Stimulated activated CD4-positive, alpha-beta T cell treated with anti-CD3 and anti-CD28 coated beads, Interleukin-1b, Interleukin-23, amount 100 ng/mL, for 1 hour (primary cell): ENCODE measurements at regions not wholly inside any gene's neighbourhood (a gene's known extent, or its start where the extent isn't known, plus 50 kb on each side); places are given as distances from the start of the nearest gene placed in this dataset.

Experiments used
- DNase-seq, 2 donors: peaks; one replicate each; pipeline ENCODE4 v3.0.0-alpha.2; 2020; ENCODE audit warnings: low read depth in 2 of 2

DNA sequence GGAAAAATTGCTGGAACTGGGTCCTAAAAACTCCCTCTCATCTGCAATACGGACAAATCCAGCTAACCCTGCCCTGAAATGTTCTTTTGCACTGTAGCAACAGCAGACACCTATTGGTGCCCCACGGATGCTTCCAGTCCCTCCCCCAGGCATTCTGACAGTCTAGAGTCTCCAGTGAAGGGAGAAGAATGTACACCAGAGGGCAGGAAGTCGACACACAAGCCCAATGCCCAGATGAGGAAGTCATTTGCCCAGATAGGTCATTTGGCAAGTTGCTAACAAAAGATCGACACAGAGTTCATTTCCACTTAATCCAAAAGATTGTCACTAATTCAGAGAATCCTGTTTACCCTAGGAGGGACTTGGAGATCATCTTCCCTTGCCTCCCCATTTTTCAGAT lies 293.0 kb upstream of the PRDM1 start:
- DNase-seq: no peak

DNA sequence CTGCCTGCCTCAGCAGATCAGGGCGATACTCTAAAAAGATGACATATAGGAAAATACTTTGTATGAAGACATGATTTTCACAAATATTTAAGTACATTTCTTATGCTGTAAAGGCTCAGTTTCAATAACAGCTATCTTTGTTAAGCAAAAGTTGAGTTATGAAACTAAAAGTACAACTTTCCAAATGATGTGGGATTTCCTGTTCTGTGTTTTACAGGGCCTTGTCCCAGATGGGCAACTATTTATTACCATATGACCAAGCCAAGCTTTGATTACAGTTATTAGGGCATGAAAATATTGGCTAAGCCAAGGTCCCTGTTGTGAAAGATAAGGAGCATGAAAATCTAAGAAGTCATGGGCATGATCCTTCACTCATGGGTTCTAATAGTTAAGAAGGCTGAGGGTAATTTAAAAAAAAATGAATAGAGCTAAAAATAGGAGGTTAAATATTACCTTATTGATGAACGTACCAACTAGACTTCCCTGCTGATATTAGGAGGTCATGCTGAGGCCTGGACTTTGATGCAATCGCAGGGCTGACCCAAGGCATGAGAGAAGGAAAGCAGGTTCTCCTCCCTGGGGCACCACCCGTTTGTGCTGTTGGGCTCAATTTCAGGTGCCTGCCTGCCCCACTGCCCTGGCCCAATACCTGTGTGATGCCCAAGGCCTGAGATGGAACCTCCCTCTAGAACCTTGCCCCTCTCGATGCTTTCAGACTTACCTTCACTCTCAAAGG lies 294.4 kb upstream of the PRDM1 start:
- DNase-seq: no peak

DNA sequence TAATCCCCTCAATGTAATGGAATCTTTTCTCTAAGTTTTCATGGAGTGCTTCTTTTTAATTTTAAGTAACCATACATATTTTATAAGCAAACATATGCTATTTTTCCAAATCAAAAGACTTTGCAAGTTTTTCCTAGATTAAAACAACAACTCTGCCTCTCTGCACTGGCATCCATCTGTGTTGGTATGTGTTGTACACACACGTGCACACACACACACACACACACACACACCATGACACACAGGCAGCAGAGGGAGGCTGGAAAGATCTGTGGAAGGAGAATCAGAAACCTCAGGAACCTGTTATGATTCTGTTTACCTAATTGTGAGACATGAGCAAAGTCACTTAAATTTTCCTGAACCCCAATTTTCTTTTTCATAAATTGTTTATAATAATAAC lies 295.0 kb upstream of the PRDM1 start:
- no peak for DNase-seq

DNA sequence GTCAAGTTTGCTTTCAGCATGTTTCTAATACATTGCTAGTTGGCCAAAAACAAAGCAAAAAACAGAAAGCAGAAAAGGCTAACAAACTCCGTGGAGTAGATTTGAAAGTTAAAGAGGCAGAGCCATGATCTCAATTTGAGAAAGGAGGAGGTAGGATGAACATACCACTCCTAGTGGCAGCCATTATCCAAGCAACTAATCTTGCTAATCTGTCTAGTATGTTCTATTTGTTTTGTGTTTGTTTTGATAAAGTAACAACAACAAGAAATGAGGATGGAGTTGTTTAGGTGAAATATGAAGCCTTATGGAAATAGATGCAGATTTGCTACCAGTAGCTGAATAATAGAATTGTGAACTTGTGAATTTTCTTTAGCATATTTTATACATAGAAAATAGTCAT lies 295.5 kb upstream of the PRDM1 start:
- no peak for DNase-seq

DNA sequence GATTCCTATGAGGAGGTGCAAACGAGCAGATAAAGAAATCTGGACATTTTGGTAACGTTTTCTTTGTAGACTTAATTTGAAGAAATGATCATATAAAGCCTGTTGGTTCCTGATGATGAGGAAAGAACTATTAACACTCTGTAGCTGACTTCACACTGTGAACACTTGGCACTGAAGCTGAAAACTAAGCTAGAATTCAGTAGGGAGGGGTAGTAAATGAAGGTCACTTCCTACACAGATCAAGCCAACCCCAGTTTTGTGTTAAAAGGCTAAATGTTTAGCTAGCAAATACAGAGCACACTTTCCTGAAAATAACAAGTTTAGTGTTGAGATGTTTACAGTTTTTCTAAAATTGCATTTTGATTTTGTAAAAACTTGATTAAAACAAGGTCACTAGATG lies 296.2 kb upstream of the PRDM1 start:
- no peak for DNase-seq

DNA sequence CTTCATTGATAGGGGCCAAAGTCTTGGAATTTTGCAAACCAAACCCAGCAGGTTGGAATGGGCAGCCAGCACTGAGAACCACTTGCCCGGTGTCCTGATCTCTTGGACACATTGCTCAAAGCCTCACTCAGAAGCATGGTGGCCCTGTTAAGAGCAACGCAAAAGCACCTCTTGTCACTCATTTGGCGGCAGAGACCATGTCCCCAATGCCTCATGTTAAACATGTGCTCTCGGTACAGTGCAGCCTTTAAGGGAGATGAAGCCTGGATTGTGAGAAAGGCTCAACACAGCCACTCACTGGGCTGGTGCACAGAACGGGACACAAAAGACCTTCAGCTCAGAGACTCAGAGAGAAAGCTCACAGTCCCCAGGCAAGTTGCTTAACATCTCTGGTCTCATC lies 298.4 kb upstream of the PRDM1 start:
- no peak for DNase-seq

DNA sequence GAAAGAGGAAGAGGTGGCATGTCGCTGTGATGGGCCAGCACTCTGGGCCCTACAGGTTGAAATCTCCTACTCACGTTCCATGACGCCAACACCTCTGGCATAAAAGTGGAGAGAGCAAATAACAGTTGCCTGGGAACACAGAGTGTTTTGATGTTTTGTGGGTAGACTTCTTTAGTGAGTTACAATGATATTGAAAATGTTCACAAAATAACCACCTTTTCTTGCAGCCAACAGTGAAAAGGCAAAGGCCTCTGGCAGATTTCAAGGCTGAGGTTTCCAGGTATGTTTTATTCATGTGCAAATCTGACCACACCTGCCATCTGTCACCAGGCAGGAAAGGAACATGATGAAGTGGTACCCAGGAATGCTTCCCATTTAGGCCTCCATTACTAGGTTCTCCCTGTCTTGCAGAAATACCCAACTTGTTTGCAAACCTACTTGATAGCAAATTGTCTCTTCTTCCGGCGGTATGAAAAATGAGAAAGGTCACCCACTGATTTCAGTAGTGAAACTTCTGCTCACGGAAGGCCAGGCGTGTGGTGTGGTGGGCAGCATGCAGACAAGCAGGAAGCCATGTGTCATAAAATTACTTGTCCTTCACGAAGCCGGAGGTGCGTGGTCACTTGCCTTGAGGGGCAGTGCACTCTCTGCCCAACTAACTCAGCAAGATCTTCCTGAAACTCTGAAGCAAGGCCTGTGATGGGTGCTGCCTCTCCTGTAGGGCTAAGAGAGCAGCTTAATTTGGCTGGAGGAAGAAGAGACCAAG lies 299.1 kb upstream of the PRDM1 start:
- no peak for DNase-seq

DNA sequence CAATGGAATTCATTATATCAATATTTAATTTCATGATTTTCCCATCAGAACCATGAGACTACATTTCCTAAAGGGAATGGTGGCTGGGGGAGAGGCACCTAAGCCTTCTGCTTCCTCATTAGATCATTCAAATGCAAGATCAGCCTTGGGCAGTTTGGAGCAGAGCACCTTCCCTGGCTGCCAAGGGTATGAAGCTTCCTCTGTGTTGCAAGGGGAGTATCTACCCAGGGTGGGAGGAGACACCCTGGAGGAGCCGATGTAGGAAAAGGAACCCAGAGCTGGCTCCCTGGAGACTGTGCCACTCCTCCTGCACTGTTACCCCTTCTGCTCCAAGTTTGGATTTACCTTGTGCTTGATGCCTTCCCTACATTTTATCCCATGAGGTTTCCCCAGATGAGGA lies 299.7 kb upstream of the PRDM1 start:
- DNase-seq: no peak

DNA sequence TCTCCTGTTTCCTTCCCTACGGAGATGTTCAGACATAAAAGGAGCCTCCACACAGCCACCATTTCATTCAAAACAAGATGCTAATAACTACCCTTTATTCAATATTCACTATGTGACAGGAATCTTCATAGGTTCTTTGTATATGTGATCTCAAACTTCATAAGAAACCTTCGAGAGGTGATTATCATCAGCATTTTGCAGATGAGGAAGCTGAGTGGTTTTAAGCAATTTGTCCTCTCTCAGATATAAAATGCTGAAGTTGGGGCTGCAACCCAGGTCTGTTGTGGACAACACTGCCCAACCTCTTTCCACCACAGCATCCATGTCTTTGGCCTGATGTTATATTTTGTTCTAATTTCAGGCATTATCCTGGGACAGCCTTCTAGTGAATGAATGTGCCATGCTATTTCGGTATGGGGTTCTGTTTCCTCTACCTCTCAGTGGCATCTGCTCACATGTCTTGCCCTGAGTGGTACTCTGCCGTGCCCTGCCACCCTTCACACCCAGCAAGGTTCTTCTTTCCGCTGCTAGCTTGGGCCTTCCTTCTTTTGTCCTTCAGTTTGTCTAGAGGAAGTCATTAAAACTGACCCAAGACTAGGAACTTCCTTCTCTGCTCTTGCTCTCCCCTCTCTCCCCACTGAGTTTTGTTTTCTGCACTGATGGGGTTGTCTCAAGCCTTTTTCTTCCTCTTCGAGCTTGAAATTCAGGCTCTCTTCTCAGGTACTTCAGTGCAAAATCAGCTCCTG lies 300.9 kb upstream of the PRDM1 start:
- no peak for DNase-seq

DNA sequence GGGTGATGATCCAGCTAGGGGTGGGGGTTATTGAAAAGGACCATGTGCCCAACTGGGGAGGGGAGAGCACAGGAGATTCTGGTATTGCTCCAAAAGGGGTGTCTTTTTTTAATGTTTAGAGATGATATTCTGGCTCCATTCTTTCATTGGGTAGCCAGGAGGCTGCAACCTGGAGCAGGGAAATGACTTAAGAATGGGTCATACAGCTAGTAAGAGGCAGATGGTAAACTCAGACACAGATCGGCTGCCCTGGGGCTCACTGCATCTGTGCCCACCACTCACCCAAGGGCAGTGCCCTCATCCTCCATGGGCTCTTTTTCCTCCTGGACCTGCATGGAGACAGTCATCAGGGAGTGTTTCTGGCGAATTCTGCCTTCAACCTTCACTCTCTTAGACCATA lies 302.0 kb upstream of the PRDM1 start:
- DNase-seq: no peak

DNA sequence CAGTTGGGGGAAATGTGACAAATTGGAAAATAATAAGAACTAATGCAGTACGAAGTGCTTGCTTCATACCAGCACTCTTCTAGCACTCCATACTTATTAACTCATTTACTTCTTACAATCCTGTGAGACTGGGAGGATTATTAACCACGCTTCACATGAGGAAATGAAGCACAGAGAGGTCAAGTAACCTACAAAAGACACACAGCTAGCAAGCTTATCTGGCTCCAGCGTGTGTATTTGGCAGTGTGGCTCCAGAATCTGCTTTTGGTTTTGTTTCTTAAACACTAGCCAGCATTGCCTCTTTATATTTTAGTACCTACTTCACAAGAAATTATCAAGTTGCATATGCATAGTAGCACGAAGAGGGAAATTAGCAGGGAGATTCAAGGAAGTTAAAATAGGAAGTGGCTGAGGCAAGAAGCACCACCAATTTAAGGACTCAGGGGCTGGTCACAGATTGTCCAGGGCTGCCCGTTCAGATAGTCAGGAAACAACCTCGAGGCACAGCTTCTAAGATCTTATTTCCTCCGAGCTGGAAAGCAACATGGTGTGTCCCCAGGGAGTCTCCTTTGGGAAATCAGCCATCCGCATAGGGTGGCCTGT lies 302.7 kb upstream of the PRDM1 start:
- no peak for DNase-seq

DNA sequence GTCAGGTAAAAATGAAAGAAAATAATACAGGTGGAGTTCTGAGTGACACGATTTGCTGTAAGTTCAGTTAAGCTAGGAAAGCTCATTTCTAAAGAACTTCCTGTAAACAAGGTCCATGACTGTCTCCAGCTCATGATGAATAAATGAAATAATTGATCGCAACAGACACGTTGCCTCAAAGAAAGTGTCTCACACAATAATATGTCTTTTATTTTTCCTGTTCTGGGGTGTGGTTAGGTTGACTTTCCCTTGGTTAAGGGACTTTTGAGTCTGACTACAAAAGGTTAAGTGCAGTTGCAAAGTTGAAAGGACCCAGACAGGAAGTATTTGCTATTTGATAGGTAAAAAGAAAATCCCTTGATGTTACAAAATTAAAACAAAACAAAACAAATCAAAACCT lies 304.2 kb upstream of the PRDM1 start:
- no peak for DNase-seq

DNA sequence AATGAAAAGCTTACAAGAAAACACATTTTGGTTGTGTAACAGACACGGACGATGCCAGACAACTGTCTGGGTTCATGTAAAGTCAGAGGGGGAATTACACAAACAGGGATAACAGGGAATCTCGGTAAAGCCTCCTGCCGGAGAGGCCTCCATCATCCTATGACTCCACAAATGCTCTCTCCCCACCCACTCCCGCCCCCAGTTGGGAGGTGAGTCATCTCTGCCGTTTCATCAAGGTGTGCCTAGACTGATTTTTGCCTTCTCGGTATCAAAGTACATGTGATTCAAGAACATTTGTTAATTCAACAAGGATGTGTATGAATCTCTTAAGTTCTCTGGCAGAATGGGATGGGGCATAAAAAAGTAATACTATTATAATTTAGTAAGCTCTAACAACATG lies 304.9 kb upstream of the PRDM1 start:
- peak in 1 of 2 donors; percentile 53 for DNase-seq

DNA sequence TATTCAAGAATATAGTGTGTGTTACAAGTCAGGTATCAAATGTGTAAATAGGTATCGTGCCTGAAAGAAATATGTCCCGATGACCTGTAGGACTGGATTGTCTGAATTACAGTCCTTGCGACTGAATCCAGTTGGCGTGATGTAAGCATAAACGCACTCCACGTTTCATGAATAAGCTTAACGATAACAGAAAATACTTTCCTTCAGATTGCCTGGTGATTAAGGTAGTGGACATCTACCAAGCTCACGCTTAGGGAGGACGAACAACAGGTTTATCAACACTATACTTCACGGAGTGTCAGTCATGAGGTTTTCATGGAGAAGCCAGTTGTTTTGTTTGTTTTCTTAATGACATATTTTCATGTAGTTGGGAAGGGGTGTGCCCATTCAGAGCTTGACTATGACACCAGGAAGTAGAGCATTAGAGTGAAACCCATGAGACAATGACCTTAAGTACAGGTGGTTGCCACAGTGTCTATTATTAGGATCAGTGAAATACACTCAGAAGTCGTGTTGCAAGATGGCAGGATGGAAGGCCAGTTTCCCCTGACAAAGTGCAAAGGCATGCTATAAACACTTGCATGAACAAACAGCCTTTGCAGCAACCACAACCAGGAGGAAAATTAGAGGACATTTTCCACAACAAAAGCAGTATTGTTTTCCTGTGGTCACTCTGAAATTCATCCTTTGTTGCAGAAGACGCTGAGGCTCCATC lies 305.8 kb upstream of the PRDM1 start:
- no peak for DNase-seq

DNA sequence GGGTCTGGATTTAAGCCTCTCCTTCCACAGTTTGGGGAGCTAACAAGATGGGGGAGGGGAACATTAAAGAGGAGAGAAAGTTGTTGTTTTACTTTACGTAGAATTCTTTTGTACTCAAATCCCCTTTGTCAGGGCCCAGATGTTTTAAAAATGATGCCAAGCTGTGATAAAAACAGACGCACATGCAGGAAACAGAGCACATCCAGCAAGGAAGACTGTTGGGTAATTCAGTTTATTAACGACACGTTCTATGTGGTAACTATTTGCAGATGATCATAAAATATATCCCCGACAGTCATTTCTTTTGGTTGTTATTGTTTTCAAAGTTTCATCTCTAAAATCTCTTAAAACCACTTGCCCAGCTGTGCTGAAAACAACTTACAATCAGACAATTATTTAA lies 307.0 kb upstream of the PRDM1 start:
- no peak for DNase-seq

DNA sequence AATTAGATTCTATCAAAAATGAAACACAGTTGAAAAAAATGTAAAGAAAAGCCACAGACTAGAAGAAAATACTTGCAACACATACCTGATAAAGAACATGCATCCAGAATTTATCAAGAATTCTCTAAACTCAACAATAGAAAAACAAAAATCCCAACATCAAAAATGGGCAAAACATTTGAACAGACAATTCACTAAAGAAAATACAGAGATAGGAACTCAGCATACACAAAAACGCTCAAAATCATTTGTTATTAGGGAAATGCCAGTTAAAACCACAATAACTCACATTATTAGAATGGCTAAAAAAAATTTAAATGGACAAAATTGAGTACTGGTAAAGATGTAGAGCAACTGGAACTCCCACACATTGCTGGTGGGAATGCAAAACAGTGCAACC lies 311.0 kb upstream of the PRDM1 start:
- DNase-seq: no peak

DNA sequence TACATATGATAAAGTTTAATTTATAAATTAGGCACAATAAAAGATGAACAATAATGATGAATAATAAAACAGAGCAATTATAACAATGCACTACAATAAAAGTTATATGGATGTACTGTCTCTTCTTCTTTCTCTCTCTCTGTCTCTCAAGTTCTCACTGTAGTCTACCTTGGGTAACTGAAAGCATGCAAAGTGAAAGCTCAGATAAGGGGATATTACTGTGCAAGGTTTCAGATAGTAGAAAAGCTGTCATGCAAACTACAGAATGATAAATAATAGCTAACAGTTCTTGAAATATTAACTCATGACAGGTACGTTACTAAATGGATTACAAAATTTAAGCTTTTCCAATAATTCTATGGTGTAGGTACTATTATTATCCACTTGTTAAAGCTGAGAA lies 311.9 kb upstream of the PRDM1 start:
- DNase-seq: no peak

DNA sequence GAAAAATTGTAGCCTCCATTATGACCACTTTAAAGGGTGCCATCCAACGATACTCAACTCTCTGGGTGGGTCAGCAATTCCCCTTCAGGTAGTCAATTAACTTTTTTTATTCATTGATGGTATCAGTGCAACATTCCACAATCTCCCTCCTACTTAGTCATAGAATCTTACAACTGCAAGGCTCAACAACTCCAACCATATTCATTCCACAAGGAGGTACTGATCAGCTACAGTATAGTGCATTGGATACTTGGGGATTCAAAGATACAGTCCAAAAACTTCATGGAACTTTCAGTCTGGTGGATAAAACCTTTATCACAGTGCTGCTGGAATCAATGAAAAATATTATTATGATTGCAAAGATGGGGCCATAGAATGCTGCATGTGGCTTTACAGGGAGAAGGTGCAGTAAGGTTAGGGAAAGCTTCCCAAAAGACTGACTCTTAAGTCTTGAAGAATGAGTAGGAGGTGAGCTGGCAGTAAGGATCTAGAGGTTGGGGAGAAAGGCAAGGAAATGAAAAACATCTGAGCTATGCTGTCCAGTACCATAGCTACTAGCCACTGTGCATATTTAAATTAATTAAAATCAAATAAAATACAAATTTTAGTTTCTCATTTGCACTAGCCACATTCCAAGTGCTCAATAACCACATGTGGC lies 314.7 kb upstream of the PRDM1 start:
- DNase-seq: no peak

DNA sequence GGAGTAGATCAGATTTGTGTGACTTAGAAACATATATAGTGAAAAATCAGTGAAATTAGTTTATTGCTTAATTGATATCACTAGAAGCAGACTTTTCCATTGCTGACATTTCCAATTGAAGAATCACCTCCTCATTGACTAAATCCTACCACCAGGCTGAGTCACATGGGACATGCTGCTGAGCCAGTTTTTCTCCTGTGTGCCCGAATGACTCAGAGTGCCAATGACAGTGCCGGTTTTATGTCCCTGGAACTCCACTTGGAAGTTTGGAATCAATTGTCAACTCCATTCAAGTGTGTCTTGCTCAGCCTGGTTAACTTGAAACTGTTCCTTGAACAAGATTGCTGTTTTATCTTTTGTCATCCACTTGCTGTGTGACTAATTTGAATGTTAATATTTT lies 316.1 kb upstream of the PRDM1 start:
- DNase-seq: no peak

DNA sequence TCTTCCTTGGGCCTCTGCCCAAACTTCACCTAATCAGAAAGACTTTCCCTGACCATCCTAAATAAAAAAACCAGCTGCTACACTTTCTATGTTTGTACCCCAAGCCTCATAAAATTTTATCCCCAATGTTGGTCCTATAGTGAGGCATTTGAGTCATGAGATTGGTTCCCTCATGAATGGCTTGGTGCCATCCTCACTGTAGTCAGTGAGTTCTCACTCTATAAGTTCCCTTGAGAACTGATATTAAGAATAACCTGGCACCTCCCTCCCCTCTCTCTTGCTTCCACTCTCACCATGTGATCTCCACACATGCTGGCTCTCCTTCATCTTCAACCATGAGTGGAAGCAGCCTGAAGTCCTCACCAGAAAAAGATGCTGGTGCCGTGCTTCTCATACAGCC lies 316.9 kb upstream of the PRDM1 start:
- no peak for DNase-seq

DNA sequence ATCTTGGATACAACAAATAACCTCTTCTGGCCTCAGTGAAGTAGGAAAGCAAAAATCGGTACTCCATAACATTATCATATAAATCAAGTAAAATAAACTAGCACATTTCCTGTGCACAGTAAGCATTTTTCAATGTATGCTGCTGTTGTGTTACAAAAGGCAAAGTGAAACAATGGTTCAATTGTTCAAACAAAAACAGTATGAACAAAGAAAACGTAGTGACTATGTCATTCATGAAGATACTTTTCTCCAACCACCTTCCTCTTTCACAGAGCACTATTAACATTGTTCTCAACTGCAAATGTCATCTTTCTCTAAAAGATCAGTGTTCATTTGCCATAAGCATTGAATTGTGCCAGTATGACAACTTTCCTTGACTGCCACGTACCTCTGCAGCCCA lies 318.6 kb upstream of the PRDM1 start:
- no peak for DNase-seq
